ENCODE measurements at regions not wholly inside any gene's neighbourhood (a gene's known extent, or its start where the extent isn't known, plus 50 kb on each side); places are given as distances from the start of the nearest gene placed in this dataset.

DNA sequence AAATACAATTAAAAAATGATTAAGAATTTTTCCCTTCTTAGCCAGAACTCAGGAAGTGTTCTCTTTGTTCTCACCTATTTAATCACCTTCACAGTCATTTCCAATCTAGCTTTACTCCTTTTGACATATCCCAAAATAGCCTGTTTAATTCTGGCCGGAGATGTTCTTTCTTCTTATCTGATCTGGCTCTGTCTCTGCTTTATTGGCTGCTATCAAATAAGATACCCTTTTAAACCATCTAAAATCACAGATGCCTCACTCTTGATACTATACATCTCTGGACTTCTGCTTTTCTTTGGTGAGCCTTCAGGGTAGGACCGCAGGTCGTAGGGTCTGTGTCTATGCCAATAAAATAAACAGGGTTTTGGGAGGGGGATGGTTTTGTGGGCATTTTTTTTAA, 319.2 kb upstream of the SEMA6D start:
- TF ChIP-seq, protein P1, sequence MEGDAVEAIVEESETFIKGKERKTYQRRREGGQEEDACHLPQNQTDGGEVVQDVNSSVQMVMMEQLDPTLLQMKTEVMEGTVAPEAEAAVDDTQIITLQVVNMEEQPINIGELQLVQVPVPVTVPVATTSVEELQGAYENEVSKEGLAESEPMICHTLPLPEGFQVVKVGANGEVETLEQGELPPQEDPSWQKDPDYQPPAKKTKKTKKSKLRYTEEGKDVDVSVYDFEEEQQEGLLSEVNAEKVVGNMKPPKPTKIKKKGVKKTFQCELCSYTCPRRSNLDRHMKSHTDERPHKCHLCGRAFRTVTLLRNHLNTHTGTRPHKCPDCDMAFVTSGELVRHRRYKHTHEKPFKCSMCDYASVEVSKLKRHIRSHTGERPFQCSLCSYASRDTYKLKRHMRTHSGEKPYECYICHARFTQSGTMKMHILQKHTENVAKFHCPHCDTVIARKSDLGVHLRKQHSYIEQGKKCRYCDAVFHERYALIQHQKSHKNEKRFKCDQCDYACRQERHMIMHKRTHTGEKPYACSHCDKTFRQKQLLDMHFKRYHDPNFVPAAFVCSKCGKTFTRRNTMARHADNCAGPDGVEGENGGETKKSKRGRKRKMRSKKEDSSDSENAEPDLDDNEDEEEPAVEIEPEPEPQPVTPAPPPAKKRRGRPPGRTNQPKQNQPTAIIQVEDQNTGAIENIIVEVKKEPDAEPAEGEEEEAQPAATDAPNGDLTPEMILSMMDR (IDR thresholded peaks at IDR 0.05): no peak
- intact Hi-C loops (cut with DNase I): no loop called here
- Histone ChIP-seq H3K4me1 (replicated peaks in 1 of 2) (peaks cover 0 to 17% of the 10 kb centered on the region in 2 donors), H3K27ac (no peak overlapping the region), H3K4me3 (no peak overlapping the region), H3K9me3 (replicated peaks in 1 of 3) (no peaks in the 10 kb centered on the region), H3K36me3 (replicated peaks in 1 of 2) (no peaks in the 10 kb centered on the region), H3K27me3 (no peaks in the 10 kb centered on the region)
- 44 to 54% (median 53%) methylated on average over 3 of the region's 3 CpGs for WGBS, 4 donors
- DNase-seq: no peak

- H3K36me3 ChIP-seq (replicated peaks in 1 of 2): no peaks in the 10 kb centered on the region
- DNase-seq: no peak
- H3K27ac ChIP-seq: no peak overlapping the region
- H3K4me3 ChIP-seq: no peak overlapping the region
- TF ChIP-seq POLR2A (IDR thresholded peaks at IDR 0.05): no peak
- TF ChIP-seq, protein P1 (IDR thresholded peaks at IDR 0.05): no peak
- intact Hi-C loops (cut with DNase I): no loop called here
- H3K9me3 ChIP-seq (replicated peaks in 1 of 3): no peaks in the 10 kb centered on the region
- no peaks in the 10 kb centered on the region for H3K27me3 ChIP-seq
- 66 to 74% (median 68%) methylated on average over 5 of the region's 5 CpGs for WGBS, 4 donors
- H3K4me1 ChIP-seq (replicated peaks in 1 of 2): peaks cover 0 to 17% of the 10 kb centered on the region in 2 donors
These were observed 318.7 kb upstream of the SEMA6D start for GRCh38 chr15:47398594-47398993.

DNA sequence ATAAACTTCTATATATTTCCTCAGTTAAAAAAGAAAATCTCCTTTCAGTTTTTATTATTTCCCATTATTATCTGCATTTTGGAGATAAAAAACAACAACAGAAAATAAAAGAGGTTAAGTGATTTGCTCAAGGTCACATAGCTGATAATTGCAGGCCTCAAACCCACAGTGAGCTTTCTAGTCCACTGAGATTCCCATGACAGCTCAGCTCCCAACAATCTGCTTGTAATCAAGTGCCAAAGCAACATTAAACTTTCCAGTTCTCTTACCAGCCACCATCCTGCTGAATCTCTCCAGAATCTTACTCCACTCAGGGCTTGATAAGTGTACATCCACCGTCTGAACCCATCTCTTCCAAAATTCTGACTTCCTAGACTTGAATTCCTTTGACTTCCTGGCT, 318.2 kb upstream of the SEMA6D start:
- Histone ChIP-seq H3K36me3 (replicated peaks in 1 of 2) (no peaks in the 10 kb centered on the region), H3K9me3 (replicated peaks in 1 of 3) (no peaks in the 10 kb centered on the region), H3K27me3 (no peaks in the 10 kb centered on the region), H3K4me3 (no peak overlapping the region), H3K27ac (no peak overlapping the region), H3K4me1 (replicated peaks in 1 of 2) (peaks cover 0 to 17% of the 10 kb centered on the region in 2 donors)
- TF ChIP-seq POLR2A (IDR thresholded peaks at IDR 0.05): no peak
- TF ChIP-seq, protein P1 (IDR thresholded peaks at IDR 0.05): no peak
- no peak for DNase-seq
- 53 to 82% (median 75%) methylated on average over 1 of the region's 1 CpG for WGBS, 4 donors
- intact Hi-C loops (cut with DNase I): no loop called here

DNA sequence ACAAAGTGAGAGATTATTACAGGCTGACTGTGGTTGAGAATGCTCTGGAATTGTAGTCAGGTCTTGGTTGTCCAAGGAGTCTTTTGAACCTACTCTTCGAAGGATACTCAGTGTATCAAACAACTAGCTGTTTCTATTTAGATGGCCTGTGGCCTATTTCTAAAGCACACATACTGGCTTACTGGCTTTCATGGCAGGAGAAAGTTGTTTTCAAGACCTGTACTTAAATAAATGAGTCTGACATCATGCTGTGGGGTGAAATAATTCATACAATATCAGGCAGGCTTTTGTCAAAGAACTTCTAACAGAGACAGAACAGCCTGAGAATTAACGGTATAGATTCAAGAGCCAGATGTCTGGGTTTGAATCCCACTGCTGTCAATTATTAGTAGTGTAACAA, 316.7 kb upstream of the SEMA6D start:
- 83 to 89% (median 85%) methylated on average over 2 of the region's 2 CpGs for WGBS, 4 donors
- Histone ChIP-seq H3K27ac (no peak overlapping the region), H3K4me3 (no peak overlapping the region), H3K4me1 (replicated peaks in 1 of 2) (peaks cover 0 to 17% of the 10 kb centered on the region in 2 donors), H3K27me3 (no peaks in the 10 kb centered on the region), H3K36me3 (replicated peaks in 1 of 2) (no peaks in the 10 kb centered on the region), H3K9me3 (replicated peaks in 1 of 3) (no peaks in the 10 kb centered on the region)
- intact Hi-C loops (cut with DNase I): no loop called here
- TF ChIP-seq, protein P1 (IDR thresholded peaks at IDR 0.05): no peak
- no peak for TF ChIP-seq POLR2A (IDR thresholded peaks at IDR 0.05)
- DNase-seq: no peak

Measured in adrenal gland (tissue), 9 donors.